GM12892 (cell line): ENCODE measurements at regions not wholly inside any gene's neighbourhood (a gene's known extent, or its start where the extent isn't known, plus 50 kb on each side); places are given as distances from the start of the nearest gene placed in this dataset.

ENCODE experiments used
- POLR2A ChIP-seq: IDR thresholded peaks from 2 replicates; pipeline ENCODE4 v1.6.1; 2011; ENCODE audit warnings: low read depth, low read length, control low read depth
- POLR2AphosphoS5 ChIP-seq: IDR thresholded peaks from 2 replicates; pipeline ENCODE4 v1.6.1; 2011; ENCODE audit warnings: low read depth, low read length, control low read depth

DNA sequence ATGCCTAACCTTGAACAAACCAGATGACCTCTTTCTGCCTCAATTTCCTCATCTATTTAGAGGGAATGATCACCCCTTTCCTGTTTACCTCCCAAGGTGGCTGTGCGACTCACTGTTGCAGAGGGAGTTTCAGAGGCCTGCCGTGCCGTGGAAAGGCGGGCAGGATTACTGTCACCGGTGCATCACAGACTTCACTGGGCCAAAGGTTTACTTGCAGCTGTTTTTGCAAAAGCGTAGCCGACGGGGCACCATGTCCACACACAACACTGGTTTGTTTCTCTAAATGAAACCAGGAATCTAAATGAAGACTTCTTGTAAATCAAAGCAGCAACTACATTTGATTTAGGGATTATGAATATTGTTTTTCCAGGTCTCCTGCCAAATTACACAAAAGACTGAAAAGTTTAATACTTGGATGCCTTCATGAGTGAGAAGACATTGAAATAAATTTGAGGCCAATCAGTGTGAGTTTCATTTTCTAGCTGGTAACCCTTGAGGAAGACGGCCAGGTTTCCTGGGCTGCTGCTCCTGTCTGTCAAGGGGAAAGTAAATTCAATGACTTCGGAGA, 696.1 kb upstream of the TMEM132C start:
- TF ChIP-seq POLR2A (no peak), POLR2AphosphoS5 (no peak)
